HG03135 (cell line): ENCODE measurements at regions not wholly inside any gene's neighbourhood (a gene's known extent, or its start where the extent isn't known, plus 50 kb on each side); places are given as distances from the start of the nearest gene placed in this dataset.

Experiments
- ATAC-seq: cut with Tn5 transposase; IDR thresholded peaks from one replicate; pipeline ENCODE4 v1.9.1; 2021; ENCODE audit warnings: mild to moderate bottlenecking, moderate library complexity; ENCODE audit not compliant: unreplicated experiment

DNA sequence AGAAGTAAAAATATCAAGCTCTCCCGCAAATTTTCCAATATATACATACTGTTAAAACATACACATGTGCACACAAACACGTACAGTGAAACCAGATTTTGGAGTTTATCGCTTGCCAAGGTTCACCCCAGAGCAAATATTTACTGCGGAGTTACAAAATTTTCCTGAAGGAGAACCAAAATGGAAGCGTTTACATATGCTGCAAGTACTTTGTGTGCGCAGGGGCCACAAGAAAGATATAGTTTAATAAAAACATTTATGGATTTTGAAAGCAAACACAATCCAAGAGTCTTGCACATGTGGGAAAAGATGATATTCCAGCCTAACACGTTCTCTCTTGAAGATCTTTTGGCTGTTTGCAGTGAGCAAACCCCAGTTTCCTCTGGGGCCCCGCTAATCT lies 301.3 kb upstream of the NFE2L3 start:
- ATAC-seq: no peak

GRCh38 chr7:25851332-25852210 lies 300.4 kb upstream of the NFE2L3 start:
- ATAC-seq: no peak

- no peak for ATAC-seq
Measured at GRCh38 chr7:25852211-25852938, 299.6 kb upstream of the NFE2L3 start.

DNA sequence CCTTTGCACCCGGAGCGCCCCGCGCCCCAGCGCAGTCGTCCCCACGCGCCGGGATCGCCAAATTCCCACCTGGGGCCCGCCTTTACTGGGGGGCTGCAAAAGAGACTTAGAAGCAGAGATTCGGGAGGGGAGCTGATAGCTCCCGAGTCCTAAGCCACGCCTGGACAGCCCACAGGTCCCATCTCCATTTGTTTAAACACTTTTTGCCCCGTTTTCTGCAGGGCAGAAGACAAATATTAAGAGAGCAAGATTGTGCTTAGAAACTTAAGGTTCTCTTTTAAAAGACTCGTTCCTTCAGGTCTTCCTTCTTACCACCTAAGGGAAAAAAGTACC lies 299.1 kb upstream of the NFE2L3 start:
- ATAC-seq: no peak

DNA sequence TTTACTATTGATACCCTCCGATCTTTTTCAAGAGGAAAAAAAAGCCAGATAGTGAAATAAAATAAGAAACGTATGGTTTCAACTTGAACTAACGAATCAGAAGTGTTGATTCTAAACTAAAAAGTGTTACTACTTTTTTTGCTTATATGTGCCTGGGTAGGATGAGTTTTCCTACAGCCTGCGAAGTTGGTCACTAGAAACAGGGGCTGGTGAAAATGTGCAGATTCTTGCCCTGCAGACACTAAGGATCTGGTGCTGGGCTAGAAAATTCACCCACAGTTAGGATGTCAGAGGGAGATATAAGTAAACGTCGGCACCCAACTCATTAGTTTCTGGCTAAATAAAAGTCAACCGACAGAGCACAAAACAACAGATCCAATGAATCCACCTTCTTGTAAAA lies 298.7 kb upstream of the NFE2L3 start:
- no peak for ATAC-seq

- no peak for ATAC-seq
Measured at GRCh38 chr7:25854059-25854458, 297.9 kb upstream of the NFE2L3 start.

- ATAC-seq: no peak
Measured at GRCh38 chr7:25854608-25855497, 297.1 kb upstream of the NFE2L3 start.

DNA sequence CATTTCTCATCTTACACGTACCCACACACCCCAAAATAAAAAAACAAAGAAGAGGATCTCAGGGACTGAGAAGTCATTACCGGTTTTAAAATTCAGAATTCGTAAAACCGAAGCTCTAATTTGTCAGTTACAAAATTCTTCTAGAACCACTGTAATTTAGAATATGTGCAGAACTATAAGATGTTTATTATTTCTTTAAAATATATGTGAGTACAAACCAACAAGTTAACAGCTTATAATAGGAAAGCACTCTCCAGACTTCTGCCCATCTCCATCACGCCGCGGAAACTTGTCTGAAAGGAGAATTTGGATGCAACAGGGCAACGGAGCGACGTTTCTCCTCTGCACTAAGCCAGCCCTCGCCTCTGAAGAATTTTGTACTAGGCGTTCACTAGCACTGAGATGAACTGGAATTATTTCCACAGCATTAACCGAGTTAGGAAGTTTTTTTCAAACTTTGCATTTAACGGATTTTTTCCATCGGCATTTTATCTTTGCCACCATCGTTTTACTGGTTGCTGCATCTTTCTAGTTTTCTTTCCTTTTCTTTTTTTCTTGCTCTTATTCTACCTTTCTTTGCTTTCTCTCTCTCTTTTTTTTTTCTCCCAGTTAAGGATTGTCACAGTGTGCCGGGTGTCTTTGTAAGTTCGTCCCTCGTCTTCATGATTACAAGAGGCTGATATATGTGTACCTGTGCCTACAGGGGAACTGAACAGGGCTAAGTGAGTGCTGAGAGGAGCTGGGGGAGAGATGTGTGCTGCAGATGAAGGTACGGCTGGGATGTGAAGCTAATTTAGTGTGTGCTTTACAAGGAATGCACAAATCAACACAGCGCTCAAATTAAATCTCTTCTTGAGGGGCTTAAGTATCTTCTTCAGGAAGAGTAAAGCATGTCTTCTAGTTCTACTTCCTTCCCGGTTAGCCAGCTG lies 295.9 kb upstream of the NFE2L3 start:
- ATAC-seq: no peak

DNA sequence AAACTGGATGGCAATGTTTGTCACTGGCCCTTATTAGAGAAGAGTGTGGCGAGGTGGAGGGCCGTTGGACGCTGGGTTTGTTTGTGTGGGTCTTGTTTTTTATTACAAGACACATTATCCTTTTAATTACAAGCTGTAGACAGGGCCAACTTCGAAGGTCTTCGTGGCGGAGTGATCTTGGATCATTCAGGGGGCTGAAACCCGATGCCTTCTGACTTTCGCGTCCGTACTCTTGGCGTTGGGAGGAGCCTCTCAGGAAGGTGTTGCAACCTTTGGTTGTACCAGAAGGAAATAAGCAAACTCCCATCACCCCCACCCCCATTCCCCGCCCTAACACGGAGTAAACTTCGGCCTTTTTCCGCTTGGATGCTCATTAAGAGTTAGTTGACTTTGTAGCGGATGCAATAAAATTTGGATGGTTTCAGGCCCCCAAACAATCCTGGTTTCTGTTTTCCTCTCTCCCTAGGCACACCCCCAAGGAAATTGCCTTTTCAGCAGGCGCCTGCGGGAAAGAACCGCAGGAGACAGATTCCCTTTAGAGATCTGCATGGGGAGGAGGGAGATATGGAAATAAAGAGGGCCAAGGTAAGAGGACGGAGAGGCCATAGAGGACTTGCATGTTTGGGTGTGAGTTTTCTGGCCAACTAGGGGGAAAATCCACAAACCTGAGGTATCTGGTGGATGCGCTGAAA lies 294.5 kb upstream of the NFE2L3 start:
- no peak for ATAC-seq

DNA sequence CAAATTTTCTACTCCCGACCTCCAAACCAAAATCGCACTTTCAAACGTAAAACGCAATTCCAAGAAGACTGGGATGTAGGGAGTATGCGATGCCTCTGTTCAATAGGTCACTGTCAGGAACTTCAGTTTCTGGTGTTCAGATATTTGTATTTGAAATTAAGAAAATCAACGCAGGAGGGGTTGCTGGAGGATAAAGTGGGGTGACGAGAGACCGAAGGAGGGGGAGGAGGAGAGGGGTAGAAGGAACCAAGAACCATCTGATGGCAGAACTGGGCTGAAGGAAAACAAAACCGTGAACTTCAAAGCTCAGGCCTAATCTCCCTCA lies 293.8 kb upstream of the NFE2L3 start:
- no peak for ATAC-seq

GRCh38 chr7:25858525-25859411 lies 293.2 kb upstream of the NFE2L3 start:
- no peak for ATAC-seq

DNA sequence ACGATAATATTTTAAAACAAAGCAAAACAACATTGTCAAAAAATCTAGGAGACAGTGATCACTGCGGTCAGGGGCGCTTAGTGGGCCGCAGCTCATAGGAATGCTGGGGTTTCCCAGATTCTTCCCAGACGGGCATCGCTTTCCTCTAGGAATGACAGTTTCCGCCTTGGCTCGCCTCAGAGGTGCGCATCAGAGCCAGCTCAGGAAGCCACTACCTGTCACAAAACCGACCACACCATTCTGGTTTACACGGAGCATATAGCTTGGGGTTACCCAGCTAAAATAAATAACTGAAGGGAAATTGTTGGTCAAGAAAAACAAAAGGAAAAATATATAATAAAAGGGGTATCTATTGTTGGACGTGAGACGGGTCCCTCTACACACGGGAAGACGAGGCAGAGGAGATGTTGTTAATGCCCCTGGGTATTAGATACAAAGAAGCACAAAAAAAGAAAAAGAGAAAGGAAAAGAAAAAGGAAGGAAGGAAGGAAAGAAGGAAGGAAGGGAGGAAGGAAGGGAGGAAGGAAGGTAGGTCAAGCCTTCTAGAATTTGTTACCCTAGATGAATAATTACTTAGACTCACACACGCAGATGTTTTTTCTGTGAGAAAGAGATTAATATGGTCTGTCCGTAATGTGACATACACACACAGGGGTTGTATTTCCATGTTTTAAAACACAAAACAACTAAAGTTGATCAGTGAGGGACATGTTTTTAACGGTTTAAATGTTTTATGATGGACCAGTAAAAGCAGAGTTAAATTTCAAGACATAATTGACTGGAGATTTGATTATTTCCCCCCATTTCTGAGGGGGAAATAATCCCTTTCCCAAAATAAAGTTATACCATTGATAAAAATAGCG lies 292.4 kb upstream of the NFE2L3 start:
- no peak for ATAC-seq

GRCh38 chr7:25860275-25861163 lies 291.5 kb upstream of the NFE2L3 start:
- no peak for ATAC-seq

DNA sequence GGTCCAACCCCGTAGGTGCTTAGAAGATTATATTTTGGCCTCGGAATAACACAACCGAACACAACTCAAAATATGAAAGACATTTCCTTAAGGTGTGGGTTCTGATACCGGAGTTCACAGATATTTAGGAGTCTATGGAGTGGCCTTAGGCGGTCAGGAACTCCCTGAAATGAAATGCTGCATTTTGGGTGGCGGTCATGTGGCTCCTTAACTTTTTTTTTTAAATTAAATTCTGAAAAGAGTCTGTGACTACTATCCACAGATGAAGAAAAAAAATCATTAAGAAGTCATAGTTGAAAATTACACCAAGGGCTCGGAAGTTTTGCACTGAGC lies 290.9 kb upstream of the NFE2L3 start:
- no peak for ATAC-seq

GRCh38 chr7:25861601-25862260 lies 290.3 kb upstream of the NFE2L3 start:
- no peak for ATAC-seq

DNA sequence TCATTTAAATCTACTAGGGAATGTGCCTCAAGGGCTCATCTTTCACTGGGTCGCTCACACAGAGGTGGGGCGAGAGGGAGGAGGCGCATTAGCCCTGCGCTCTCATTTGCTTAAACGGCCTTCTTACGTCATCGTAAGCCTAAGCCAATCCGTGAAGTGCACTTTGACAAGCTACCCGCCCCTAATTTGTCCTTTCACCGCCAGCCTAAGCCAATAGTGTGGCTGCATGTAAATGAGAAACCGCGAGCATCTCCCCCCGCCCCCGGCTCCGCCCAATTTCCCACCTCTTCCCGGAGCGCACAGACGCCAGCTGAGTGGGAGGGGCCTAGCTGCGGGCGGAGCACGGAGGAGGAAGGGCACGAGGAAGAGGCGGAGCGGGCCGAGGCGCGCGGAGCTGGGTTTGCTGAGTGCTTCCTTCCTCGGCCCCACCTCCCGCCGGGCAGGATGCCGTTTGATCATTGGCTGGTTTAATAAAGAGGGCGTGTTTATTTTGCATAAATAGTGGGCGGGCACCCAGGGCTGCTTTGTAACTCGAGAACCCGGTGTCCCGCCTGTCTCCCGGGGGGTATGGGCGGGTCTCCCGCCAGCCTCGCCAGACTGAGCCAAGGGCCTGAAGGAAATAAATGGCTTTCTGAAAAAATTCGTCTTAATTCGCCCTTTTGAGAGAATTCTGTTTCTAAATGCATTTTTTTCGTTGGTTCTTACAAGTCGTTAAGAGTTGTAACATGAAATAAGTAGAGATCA lies 289.6 kb upstream of the NFE2L3 start:
- peak; percentile 87 for ATAC-seq
